Prostate gland (tissue), 2 donors: ENCODE measurements at regions not wholly inside any gene's neighbourhood (a gene's known extent, or its start where the extent isn't known, plus 50 kb on each side); places are given as distances from the start of the nearest gene placed in this dataset.

ENCODE experiments used
- CTCF ChIP-seq, 4 experiments: fragments of 200-600 bp in 2 of 4; fragments of 450-650 bp in 2 of 4; sonication (generic) in 2 of 4; IDR thresholded peaks; 1 replicate in 3 of 4; 2 replicates in 1 of 4; pipeline ENCODE4 v1.5.1; 2016 to 2019; ENCODE audit warnings: antibody characterized with exemption in 4 of 4, mild to moderate bottlenecking in 2 of 4, moderate library complexity in 2 of 4
- POLR2A ChIP-seq: fragments of 450-650 bp; IDR thresholded peaks from one replicate; pipeline ENCODE4 v1.6.1; 2016; ENCODE audit warnings: antibody characterized with exemption, mild to moderate bottlenecking

GRCh38 chr7:10767771-10768170, 205.9 kb upstream of the PHF14 start:
- TF ChIP-seq CTCF (IDR thresholded peaks at IDR 0.05): no peak
- TF ChIP-seq POLR2A: no peak
